NB4 (cell line): ENCODE measurements at regions not wholly inside any gene's neighbourhood (a gene's known extent, or its start where the extent isn't known, plus 50 kb on each side); places are given as distances from the start of the nearest gene placed in this dataset.
"Not testable (repeated sequence)": the region's sequence is repeated elsewhere in the genome, so short reads cannot be mapped to it uniquely, and the experiment has no call there.

Experiments
- POLR2A ChIP-seq: IDR thresholded peaks from 2 replicates; pipeline ENCODE4 v1.6.1; 2011; ENCODE audit warnings: mild to moderate bottlenecking; ENCODE audit not compliant: insufficient read length; ENCODE audit errors: extremely low read depth
- TF ChIP-seq, protein P1 (sequence below): IDR thresholded peaks from one replicate; pipeline ENCODE4 v1.5.1; 2012; ENCODE audit warnings: low read depth, low read length

DNA sequence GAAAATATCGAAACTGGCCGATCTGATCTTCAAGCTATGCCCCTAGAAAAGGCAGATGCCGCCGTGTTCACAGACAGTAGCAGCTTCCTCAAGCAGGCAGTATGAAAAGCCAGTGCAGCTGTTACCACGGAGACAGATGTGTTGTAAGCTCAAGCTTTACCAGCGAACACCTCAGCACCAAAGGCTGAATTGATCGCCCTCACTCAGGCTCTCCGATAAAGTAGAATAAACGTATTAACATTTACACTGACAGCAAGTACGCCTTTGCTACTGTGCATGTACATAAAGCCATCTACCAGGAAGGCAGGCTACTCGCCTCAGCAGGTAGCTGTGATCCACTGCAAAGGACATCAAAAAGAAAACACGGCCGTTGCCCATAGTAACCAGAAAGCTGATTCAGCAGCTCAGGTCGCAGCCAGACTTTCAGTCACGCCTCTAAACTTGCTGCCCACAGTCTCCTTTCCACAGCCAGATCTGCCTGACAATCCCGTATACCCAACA lies 122.8 kb upstream of the DEFB108B start:
- TF ChIP-seq, protein P1, sequence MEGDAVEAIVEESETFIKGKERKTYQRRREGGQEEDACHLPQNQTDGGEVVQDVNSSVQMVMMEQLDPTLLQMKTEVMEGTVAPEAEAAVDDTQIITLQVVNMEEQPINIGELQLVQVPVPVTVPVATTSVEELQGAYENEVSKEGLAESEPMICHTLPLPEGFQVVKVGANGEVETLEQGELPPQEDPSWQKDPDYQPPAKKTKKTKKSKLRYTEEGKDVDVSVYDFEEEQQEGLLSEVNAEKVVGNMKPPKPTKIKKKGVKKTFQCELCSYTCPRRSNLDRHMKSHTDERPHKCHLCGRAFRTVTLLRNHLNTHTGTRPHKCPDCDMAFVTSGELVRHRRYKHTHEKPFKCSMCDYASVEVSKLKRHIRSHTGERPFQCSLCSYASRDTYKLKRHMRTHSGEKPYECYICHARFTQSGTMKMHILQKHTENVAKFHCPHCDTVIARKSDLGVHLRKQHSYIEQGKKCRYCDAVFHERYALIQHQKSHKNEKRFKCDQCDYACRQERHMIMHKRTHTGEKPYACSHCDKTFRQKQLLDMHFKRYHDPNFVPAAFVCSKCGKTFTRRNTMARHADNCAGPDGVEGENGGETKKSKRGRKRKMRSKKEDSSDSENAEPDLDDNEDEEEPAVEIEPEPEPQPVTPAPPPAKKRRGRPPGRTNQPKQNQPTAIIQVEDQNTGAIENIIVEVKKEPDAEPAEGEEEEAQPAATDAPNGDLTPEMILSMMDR: not testable (repeated sequence)
- not testable (repeated sequence) for TF ChIP-seq POLR2A
